GM23338 (cell line): ENCODE measurements at regions not wholly inside any gene's neighbourhood (a gene's known extent, or its start where the extent isn't known, plus 50 kb on each side); places are given as distances from the start of the nearest gene placed in this dataset.

ENCODE experiments used
- ATAC-seq: fragments of 200-7000 bp; cut with Tn5 transposase; 3 replicates; pipeline ENCODE4 v1.9.1; 2020
- DNase-seq: peaks from one replicate; pipeline ENCODE4 v3.0.0-alpha.2; 2015; ENCODE audit warnings: low spot score
- H2AFZ ChIP-seq: fragments of 200-600 bp; sonication (generic); 2 replicates; pipeline ENCODE4 v1.8.0; 2016; ENCODE audit warnings: antibody characterized with exemption, mild to moderate bottlenecking, moderate library complexity
- H3F3A ChIP-seq: fragments of 200-600 bp; sonication (generic); replicated peaks from 2 replicates; pipeline ENCODE4 v1.8.0; 2017; ENCODE audit warnings: antibody characterized with exemption, mixed run types, low read depth
- H3K27ac ChIP-seq: fragments of 200-600 bp; sonication (generic); 2 replicates; pipeline ENCODE4 v1.6.1; 2016; ENCODE audit warnings: low read depth
- H3K27me3 ChIP-seq: fragments of 200-600 bp; sonication (generic); 2 replicates; pipeline ENCODE4 v1.8.0; 2016; ENCODE audit warnings: mild to moderate bottlenecking, mixed run types, moderate library complexity; ENCODE audit not compliant: insufficient read depth
- H3K36me3 ChIP-seq: fragments of 200-600 bp; sonication (generic); 2 replicates; pipeline ENCODE4 v1.8.0; 2016; ENCODE audit warnings: mild to moderate bottlenecking; ENCODE audit not compliant: insufficient read depth
- H3K4me1 ChIP-seq: fragments of 200-600 bp; sonication (generic); 2 replicates; pipeline ENCODE4 v1.8.0; 2016; ENCODE audit warnings: mild to moderate bottlenecking, moderate library complexity; ENCODE audit not compliant: insufficient read depth
- H3K4me2 ChIP-seq: fragments of 200-600 bp; sonication (generic); 2 replicates; pipeline ENCODE4 v1.7.1; 2017; ENCODE audit warnings: mixed run types
- H3K4me3 ChIP-seq: fragments of 200-600 bp; sonication (generic); 2 replicates; pipeline ENCODE4 v1.6.1; 2016; ENCODE audit warnings: mixed run types
- H3K79me2 ChIP-seq: fragments of 200-600 bp; sonication (generic); replicated peaks from 2 replicates; pipeline ENCODE4 v1.8.0; 2017; ENCODE audit warnings: mild to moderate bottlenecking; ENCODE audit not compliant: insufficient read depth
- H3K9me2 ChIP-seq: fragments of 200-600 bp; sonication (generic); 2 replicates; pipeline ENCODE4 v1.8.0; 2017; ENCODE audit not compliant: insufficient read depth
- H4K20me1 ChIP-seq: fragments of 200-600 bp; sonication (generic); replicated peaks from 2 replicates; pipeline ENCODE4 v1.8.0; 2017; ENCODE audit warnings: mild to moderate bottlenecking; ENCODE audit not compliant: insufficient read depth
- H3K27ac Mint-ChIP-seq: 2 replicates; pipeline ENCODE4 v1.8.0; 2020; ENCODE audit warnings: inconsistent platforms, mild to moderate bottlenecking, moderate library complexity, mixed read lengths
- H3K27me3 Mint-ChIP-seq: 3 replicates; pipeline ENCODE4 v1.8.0; 2022; ENCODE audit warnings: low read depth, mild to moderate bottlenecking, moderate library complexity, mixed read lengths, inconsistent platforms; ENCODE audit not compliant: insufficient read depth, poor library complexity
- H3K36me3 Mint-ChIP-seq: 3 replicates; pipeline ENCODE4 v1.8.0; 2021; ENCODE audit warnings: low read depth, mild to moderate bottlenecking, inconsistent platforms, moderate library complexity, mixed read lengths
- H3K4me1 Mint-ChIP-seq: 3 replicates; pipeline ENCODE4 v1.8.0; 2020; ENCODE audit warnings: mild to moderate bottlenecking, inconsistent platforms, mixed read lengths
- H3K4me3 Mint-ChIP-seq: 3 replicates; pipeline ENCODE4 v1.8.0; 2021; ENCODE audit warnings: moderate library complexity, mild to moderate bottlenecking, inconsistent platforms, mixed read lengths
- H3K9me3 Mint-ChIP-seq: 3 replicates; pipeline ENCODE4 v1.8.0; 2020; ENCODE audit warnings: moderate library complexity, mild to moderate bottlenecking, inconsistent platforms, mixed read lengths
- ETS1 ChIP-seq: IDR thresholded peaks from 2 replicates; pipeline ENCODE4 v1.6.1; 2016; ENCODE audit warnings: antibody characterized with exemption
- EZH2 ChIP-seq: fragments of 200-600 bp; sonication (generic); IDR thresholded peaks from one replicate; pipeline ENCODE4 v1.8.0; 2017; ENCODE audit warnings: antibody characterized with exemption, mild to moderate bottlenecking, low read depth; ENCODE audit not compliant: unreplicated experiment
- EZH2phosphoT487 ChIP-seq: fragments of 200-600 bp; sonication (generic); IDR thresholded peaks from one replicate; pipeline ENCODE4 v1.8.1; 2018; ENCODE audit warnings: antibody characterized with exemption; ENCODE audit not compliant: unreplicated experiment
- JUNB ChIP-seq: IDR thresholded peaks from one replicate; pipeline ENCODE4 v1.6.1; 2016; ENCODE audit warnings: antibody characterized with exemption; ENCODE audit not compliant: unreplicated experiment
- NANOG ChIP-seq: IDR thresholded peaks from 2 replicates; pipeline ENCODE4 v1.6.1; 2016; ENCODE audit warnings: antibody characterized with exemption, borderline replicate concordance
- POLR2AphosphoS5 ChIP-seq: IDR thresholded peaks from 2 replicates; pipeline ENCODE4 v1.6.1; 2016; ENCODE audit warnings: antibody characterized with exemption, low read depth
- STAT1 ChIP-seq: IDR thresholded peaks from one replicate; pipeline ENCODE4 v1.6.1; 2016; ENCODE audit warnings: antibody characterized with exemption; ENCODE audit not compliant: unreplicated experiment
- ZNF114 ChIP-seq: fragments of 250-450 bp; sonication (Bioruptor Pico); IDR thresholded peaks from 2 replicates; pipeline ENCODE4 v1.5.0; 2020; ENCODE audit warnings: mild to moderate bottlenecking, moderate library complexity
- TF ChIP-seq, protein P1 (sequence below): IDR thresholded peaks from one replicate; pipeline ENCODE4 v1.6.1; 2018; ENCODE audit warnings: antibody characterized with exemption; ENCODE audit not compliant: unreplicated experiment

DNA sequence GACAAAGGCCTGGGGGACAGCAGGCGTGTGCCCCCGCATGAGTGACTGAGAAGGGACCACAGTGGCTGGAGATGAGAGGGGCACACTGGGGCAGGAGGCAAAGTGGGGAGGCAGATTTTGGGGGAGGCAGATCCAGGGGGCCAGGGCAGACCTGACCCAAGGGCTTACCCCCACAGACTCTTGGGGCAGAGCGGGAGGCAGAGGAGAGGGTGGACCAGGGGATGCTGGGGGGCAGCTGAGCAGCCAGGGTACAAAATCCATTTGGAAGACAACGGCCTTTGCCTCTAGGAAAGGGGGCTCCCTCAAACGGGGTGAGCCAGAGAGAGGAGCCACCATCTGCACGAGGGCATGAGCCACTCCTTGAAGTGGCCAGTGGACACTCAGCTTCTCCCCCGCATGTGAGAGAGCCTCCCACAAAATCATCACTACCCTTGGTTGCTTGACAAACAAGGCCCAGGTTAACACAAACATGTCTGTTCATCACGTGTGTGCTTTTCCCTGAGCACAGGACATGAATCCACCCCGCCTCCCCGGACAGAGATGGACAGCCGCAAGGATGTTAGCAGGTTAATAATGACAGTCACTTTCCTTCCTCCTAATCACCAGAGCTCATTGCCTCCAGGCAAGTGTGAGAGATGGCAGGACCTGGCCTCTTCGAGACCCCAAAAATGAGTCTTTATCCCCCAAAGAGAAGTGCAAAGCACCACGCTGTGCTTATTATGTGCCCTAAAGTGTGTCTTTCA lies 72.0 kb upstream of the RAB6C start (continued):
- TF ChIP-seq ZNF114 (CRISPR knock-in tag), result no peak
- TF ChIP-seq ETS1, result no peak

GRCh38 chr2:129908721-129909373 lies 70.6 kb upstream of the RAB6C start:
- Mint-ChIP-seq H3K36me3 (no peaks in the 10 kb centered on the region), H3K9me3 (no peaks in the 10 kb centered on the region), H3K27ac (no peak overlapping the region), H3K4me1 (peaks cover 9% of the 10 kb centered on the region), H3K27me3 (peaks cover 12% of the 10 kb centered on the region), H3K4me3 (no peak overlapping the region)
- no peaks in the 10 kb centered on the region for H3K79me2 ChIP-seq
- H3F3A ChIP-seq, result no peaks in the 10 kb centered on the region
- no peak overlapping the region for H3K4me3 ChIP-seq
- no peak overlapping the region for H3K4me2 ChIP-seq
- peak; percentile 74 for ATAC-seq
- DNase-seq, result peak; percentile 24
- no peaks in the 10 kb centered on the region for H3K27me3 ChIP-seq
- H3K4me1 ChIP-seq, result no peaks in the 10 kb centered on the region
- H3K9me2 ChIP-seq, result no peaks in the 10 kb centered on the region
- H3K36me3 ChIP-seq, result no peaks in the 10 kb centered on the region
- H2AFZ ChIP-seq, result no peak overlapping the region
- no peak for TF ChIP-seq EZH2phosphoT487
- H3K27ac ChIP-seq, result no peak overlapping the region
- no peaks in the 10 kb centered on the region for H4K20me1 ChIP-seq

DNA sequence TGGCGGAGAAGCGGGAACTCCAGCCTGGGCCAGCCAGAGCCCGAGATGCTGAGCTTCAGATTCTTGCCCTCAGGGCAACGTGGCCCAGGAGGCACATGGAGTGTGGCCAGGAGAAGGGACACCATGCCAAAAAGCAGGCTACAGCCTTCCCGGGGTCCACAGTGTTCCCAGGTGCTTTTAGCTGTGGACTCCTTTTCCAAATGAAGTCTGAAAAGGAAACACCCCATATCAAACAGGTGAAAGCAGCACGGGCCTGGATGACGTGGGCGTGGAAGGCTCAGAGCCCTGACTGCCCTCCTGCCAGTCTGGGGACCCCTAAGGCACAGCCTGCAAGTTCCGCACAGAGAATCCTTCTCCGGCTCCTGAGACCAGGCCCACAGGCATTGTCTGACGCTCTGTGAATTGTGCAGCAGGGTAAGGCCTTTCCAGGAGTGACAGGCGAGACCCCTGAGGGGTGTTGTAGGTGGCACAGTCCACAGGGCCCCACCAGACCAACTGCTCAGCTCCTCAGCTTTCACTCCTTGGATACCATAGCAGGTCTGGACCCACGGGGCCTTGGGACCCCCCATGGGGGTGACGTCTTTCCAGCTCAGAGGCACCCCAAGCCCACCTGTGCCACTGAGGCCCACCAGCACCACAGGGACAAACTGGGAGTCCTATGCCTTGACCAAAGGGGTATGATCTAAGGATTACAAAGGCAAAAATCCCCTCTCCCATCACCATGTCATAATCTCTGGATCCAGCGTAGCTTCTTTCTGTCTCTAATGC lies 69.6 kb upstream of the RAB6C start:
- H3K27ac Mint-ChIP-seq, result no peak overlapping the region
- no peaks in the 10 kb centered on the region for H3K27me3 ChIP-seq
- no peaks in the 10 kb centered on the region for H3K36me3 ChIP-seq
- no peak for ATAC-seq
- DNase-seq, result no peak
- H3K36me3 Mint-ChIP-seq, result no peaks in the 10 kb centered on the region
- H3K4me3 Mint-ChIP-seq, result no peak overlapping the region
- H3K79me2 ChIP-seq, result no peaks in the 10 kb centered on the region
- peaks cover 12% of the 10 kb centered on the region for H3K27me3 Mint-ChIP-seq
- H2AFZ ChIP-seq, result no peak overlapping the region
- H3F3A ChIP-seq, result no peaks in the 10 kb centered on the region
- H3K9me2 ChIP-seq, result no peaks in the 10 kb centered on the region
- H3K4me1 Mint-ChIP-seq, result peaks cover 9% of the 10 kb centered on the region
- no peaks in the 10 kb centered on the region for H3K9me3 Mint-ChIP-seq
- no peak overlapping the region for H3K27ac ChIP-seq
- H3K4me3 ChIP-seq, result no peak overlapping the region
- no peaks in the 10 kb centered on the region for H4K20me1 ChIP-seq
- H3K4me1 ChIP-seq, result no peaks in the 10 kb centered on the region
- H3K4me2 ChIP-seq, result no peak overlapping the region
- TF ChIP-seq JUNB (no peak), ETS1 (no peak), STAT1 (no peak), EZH2 (no peak), NANOG (no peak), ZNF114 (CRISPR knock-in tag) (no peak), POLR2AphosphoS5 (no peak)
- TF ChIP-seq, protein P1, sequence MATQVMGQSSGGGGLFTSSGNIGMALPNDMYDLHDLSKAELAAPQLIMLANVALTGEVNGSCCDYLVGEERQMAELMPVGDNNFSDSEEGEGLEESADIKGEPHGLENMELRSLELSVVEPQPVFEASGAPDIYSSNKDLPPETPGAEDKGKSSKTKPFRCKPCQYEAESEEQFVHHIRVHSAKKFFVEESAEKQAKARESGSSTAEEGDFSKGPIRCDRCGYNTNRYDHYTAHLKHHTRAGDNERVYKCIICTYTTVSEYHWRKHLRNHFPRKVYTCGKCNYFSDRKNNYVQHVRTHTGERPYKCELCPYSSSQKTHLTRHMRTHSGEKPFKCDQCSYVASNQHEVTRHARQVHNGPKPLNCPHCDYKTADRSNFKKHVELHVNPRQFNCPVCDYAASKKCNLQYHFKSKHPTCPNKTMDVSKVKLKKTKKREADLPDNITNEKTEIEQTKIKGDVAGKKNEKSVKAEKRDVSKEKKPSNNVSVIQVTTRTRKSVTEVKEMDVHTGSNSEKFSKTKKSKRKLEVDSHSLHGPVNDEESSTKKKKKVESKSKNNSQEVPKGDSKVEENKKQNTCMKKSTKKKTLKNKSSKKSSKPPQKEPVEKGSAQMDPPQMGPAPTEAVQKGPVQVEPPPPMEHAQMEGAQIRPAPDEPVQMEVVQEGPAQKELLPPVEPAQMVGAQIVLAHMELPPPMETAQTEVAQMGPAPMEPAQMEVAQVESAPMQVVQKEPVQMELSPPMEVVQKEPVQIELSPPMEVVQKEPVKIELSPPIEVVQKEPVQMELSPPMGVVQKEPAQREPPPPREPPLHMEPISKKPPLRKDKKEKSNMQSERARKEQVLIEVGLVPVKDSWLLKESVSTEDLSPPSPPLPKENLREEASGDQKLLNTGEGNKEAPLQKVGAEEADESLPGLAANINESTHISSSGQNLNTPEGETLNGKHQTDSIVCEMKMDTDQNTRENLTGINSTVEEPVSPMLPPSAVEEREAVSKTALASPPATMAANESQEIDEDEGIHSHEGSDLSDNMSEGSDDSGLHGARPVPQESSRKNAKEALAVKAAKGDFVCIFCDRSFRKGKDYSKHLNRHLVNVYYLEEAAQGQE, result no peak
